ENCODE measurements at regions not wholly inside any gene's neighbourhood (a gene's known extent, or its start where the extent isn't known, plus 50 kb on each side); places are given as distances from the start of the nearest gene placed in this dataset.
"Not testable (repeated sequence)": the region's sequence is repeated elsewhere in the genome, so short reads cannot be mapped to it uniquely, and the experiment has no call there.

- no peaks in the 10 kb centered on the region for H3K9me3 ChIP-seq
- ATAC-seq (ENCODE audit: insufficient number of reproducible peaks, low FRiP score, low read depth) = no peak
- H3K27ac ChIP-seq = peak overlapping the region; percentile 52 to 56
- no peaks in the 10 kb centered on the region for H3K27me3 ChIP-seq (replicated peaks; ENCODE audit: insufficient read depth)
- TF ChIP-seq CTCF (IDR thresholded peaks at IDR 0.05) = no peak
- no peak overlapping the region for H3K4me3 ChIP-seq
- no peak for DNase-seq (ENCODE audit: low spot score)
- H3K4me1 ChIP-seq (ENCODE audit: control insufficient read depth in 1 of 2, low read depth in 2 of 2) = peaks cover 25 to 75% of the 10 kb centered on the region in 2 donors
- H3K36me3 ChIP-seq = no peaks in the 10 kb centered on the region
Observed at GRCh38 chr9:621201-621855, 220.2 kb upstream of the DMRT1 start.

DNA sequence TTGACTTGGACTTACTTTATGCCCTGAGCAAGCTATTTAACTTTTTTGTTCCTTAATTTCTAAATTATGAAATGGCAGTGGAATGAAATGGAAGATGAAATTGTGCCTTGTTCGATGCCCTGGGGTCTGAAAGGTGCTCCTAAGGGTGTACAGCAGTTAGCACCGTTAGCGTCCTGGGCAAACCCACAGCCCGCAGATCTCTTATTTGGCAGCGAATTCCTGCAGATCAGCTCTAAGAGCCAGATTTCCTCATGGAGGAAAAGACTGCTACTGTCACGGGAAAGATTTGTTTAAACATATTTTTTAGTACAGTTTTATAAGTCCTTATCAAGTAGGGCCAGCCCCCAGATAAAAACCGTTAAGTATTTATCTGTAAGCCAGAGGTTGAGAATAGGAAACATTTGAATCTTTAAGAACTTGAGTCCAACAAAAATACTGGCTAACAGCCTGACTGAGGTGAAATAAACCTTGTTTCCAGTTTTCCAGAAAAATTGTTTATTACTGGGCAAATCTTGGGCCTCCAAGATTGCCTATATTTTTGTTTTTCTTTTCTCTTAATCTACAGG is 216.5 kb upstream of the DMRT1 start:
- H3K9me3 ChIP-seq = no peaks in the 10 kb centered on the region
- H3K4me1 ChIP-seq (ENCODE audit: control insufficient read depth in 1 of 2, low read depth in 2 of 2) = peaks cover 34 to 76% of the 10 kb centered on the region in 2 donors
- ATAC-seq (ENCODE audit: insufficient number of reproducible peaks, low FRiP score, low read depth) = no peak
- no peaks in the 10 kb centered on the region for H3K27me3 ChIP-seq (replicated peaks; ENCODE audit: insufficient read depth)
- no peak for TF ChIP-seq CTCF (IDR thresholded peaks at IDR 0.05)
- H3K27ac ChIP-seq = peak overlapping the region; percentile 88 to 94
- peak overlapping the region; percentile 12 for H3K4me3 ChIP-seq
- no peaks in the 10 kb centered on the region for H3K36me3 ChIP-seq
- no peak for DNase-seq (ENCODE audit: low spot score)

DNA sequence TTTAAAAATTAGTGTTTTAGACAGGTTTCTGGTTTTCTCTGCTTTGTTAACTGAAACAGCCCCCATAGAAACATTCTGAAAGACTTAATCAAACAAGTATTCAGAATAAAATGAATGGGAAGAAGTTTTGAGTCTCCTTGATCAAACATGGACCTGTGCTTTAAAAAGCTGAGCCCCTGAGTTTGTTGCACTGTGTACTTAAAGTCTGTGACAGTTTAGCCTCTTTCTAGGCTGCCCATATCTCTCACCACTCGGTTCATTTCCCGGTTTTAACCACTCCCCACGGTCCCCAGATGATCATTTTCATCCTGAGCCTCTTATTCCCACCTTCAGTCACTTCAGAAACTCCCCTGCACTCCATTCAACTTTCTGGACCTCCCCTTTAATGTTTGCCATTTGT is 215.9 kb upstream of the DMRT1 start:
- peak overlapping the region; percentile 88 to 94 for H3K27ac ChIP-seq
- no peaks in the 10 kb centered on the region for H3K27me3 ChIP-seq (replicated peaks; ENCODE audit: insufficient read depth)
- no peak for TF ChIP-seq CTCF (IDR thresholded peaks at IDR 0.05)
- ATAC-seq (ENCODE audit: insufficient number of reproducible peaks, low FRiP score, low read depth) (no peak), DNase-seq (ENCODE audit: low spot score) (no peak)
- H3K4me1 ChIP-seq (ENCODE audit: control insufficient read depth in 1 of 2, low read depth in 2 of 2) = peaks cover 34 to 74% of the 10 kb centered on the region in 2 donors
- H3K9me3 ChIP-seq = no peaks in the 10 kb centered on the region
- H3K36me3 ChIP-seq = no peaks in the 10 kb centered on the region
- no peak overlapping the region for H3K4me3 ChIP-seq

- peak overlapping the region; percentile 50 for H3K4me3 ChIP-seq
- H3K9me3 ChIP-seq; H3K36me3 ChIP-seq; DNase-seq (ENCODE audit: low spot score); H3K27me3 ChIP-seq (replicated peaks; ENCODE audit: insufficient read depth); ATAC-seq (ENCODE audit: insufficient number of reproducible peaks, low FRiP score, low read depth): not testable (repeated sequence)
- H3K27ac ChIP-seq = peak overlapping the region; percentile 88 to 94
- peaks cover 34 to 72% of the 10 kb centered on the region in 2 donors for H3K4me1 ChIP-seq (ENCODE audit: control insufficient read depth in 1 of 2, low read depth in 2 of 2)
Observed at GRCh38 chr9:626114-626513, 215.4 kb upstream of the DMRT1 start.

GRCh38 chr9:626596-626995 is 214.9 kb upstream of the DMRT1 start:
- Histone ChIP-seq H3K4me1 (ENCODE audit: control insufficient read depth in 1 of 2, low read depth in 2 of 2) (peaks cover 31 to 71% of the 10 kb centered on the region in 2 donors), H3K9me3 (no peaks in the 10 kb centered on the region), H3K27me3 (replicated peaks; ENCODE audit: insufficient read depth) (no peaks in the 10 kb centered on the region), H3K27ac (peak overlapping the region; percentile 88 to 94), H3K4me3 (peak overlapping the region; percentile 50), H3K36me3 (no peaks in the 10 kb centered on the region)
- no peak for ATAC-seq (ENCODE audit: insufficient number of reproducible peaks, low FRiP score, low read depth)
- TF ChIP-seq CTCF (IDR thresholded peaks at IDR 0.05) = no peak
- DNase-seq (ENCODE audit: low spot score) = no peak

Data from thoracic aorta (tissue), 2 donors.